ENCODE measurements at regions not wholly inside any gene's neighbourhood (a gene's known extent, or its start where the extent isn't known, plus 50 kb on each side); places are given as distances from the start of the nearest gene placed in this dataset.

- Histone ChIP-seq H3K4me1 (ENCODE audit: control insufficient read depth in 4 of 4, insufficient read depth in 4 of 4, low read length in 3 of 4) (no peaks in the 10 kb centered on the region), H3K27me3 (ENCODE audit: control insufficient read depth in 4 of 4, insufficient read depth in 4 of 4, low read length in 3 of 4) (no peaks in the 10 kb centered on the region), H3K27ac (ENCODE audit: low read depth in 1 of 2, low read length in 2 of 2) (no peak overlapping the region), H3K4me3 (ENCODE audit: low read depth in 1 of 3, low read length in 3 of 3) (no peak overlapping the region), H3K9me3 (ENCODE audit: control insufficient read depth in 4 of 4, low read length in 3 of 4) (no peaks in the 10 kb centered on the region), H3K9ac (ENCODE audit: low read depth in 1 of 2, low read length in 2 of 2) (no peak overlapping the region), H3K36me3 (ENCODE audit: control insufficient read depth in 4 of 4, insufficient read depth in 3 of 4, low read depth in 1 of 4, low read length in 3 of 4) (no peaks in the 10 kb centered on the region)
- WGBS = 87% methylated on average over 4 of the region's 4 CpGs
- TF ChIP-seq EGR1 (IDR thresholded peaks at IDR 0.05; ENCODE audit: low read depth in 2 of 2) (no peak), REST (IDR thresholded peaks at IDR 0.05) (no peak), CTCF (IDR thresholded peaks at IDR 0.05; ENCODE audit: low read depth, low read length, missing input control) (no peak)
- DNase-seq (ENCODE audit: low spot score) = no peak
Measured at GRCh38 chr2:114049280-114049679, 159.4 kb downstream of the ACTR3 start.

- no peak for DNase-seq (ENCODE audit: low spot score)
- WGBS = 72% methylated on average over 2 of the region's 2 CpGs
- Histone ChIP-seq H3K4me3 (ENCODE audit: low read depth in 1 of 3, low read length in 3 of 3) (no peak overlapping the region), H3K9ac (ENCODE audit: low read depth in 1 of 2, low read length in 2 of 2) (no peak overlapping the region), H3K9me3 (ENCODE audit: control insufficient read depth in 4 of 4, low read length in 3 of 4) (no peaks in the 10 kb centered on the region), H3K36me3 (ENCODE audit: control insufficient read depth in 4 of 4, insufficient read depth in 3 of 4, low read depth in 1 of 4, low read length in 3 of 4) (no peaks in the 10 kb centered on the region), H3K27ac (ENCODE audit: low read depth in 1 of 2, low read length in 2 of 2) (no peak overlapping the region), H3K4me1 (ENCODE audit: control insufficient read depth in 4 of 4, insufficient read depth in 4 of 4, low read length in 3 of 4) (no peaks in the 10 kb centered on the region), H3K27me3 (ENCODE audit: control insufficient read depth in 4 of 4, insufficient read depth in 4 of 4, low read length in 3 of 4) (no peaks in the 10 kb centered on the region)
- TF ChIP-seq HNF4G (IDR thresholded peaks at IDR 0.05) (no peak), HNF4A (conservative IDR thresholded peaks at IDR 0.05) (no peak), EGR1 (IDR thresholded peaks at IDR 0.05; ENCODE audit: low read depth in 2 of 2) (no peak), JUND (IDR thresholded peaks at IDR 0.05) (no peak), SP1 (IDR thresholded peaks at IDR 0.05) (no peak)
Measured at GRCh38 chr2:114049826-114050225, 159.9 kb downstream of the ACTR3 start.

GRCh38 chr2:114056294-114057143, 166.6 kb downstream of the ACTR3 start:
- DNase-seq (ENCODE audit: low spot score) = no peak
- WGBS = 81% methylated on average over 6 of the region's 6 CpGs
- H3K36me3 ChIP-seq (ENCODE audit: control insufficient read depth in 4 of 4, insufficient read depth in 3 of 4, low read depth in 1 of 4, low read length in 3 of 4) = no peaks in the 10 kb centered on the region
- no peaks in the 10 kb centered on the region for H3K9me3 ChIP-seq (ENCODE audit: control insufficient read depth in 4 of 4, low read length in 3 of 4)
- H3K4me1 ChIP-seq (ENCODE audit: control insufficient read depth in 4 of 4, insufficient read depth in 4 of 4, low read length in 3 of 4) = no peaks in the 10 kb centered on the region
- peaks cover 0 to 3% (median 0%) of the 10 kb centered on the region in 4 donors for H3K27me3 ChIP-seq (ENCODE audit: control insufficient read depth in 4 of 4, insufficient read depth in 4 of 4, low read length in 3 of 4)
- no peak overlapping the region for H3K9ac ChIP-seq (ENCODE audit: low read depth in 1 of 2, low read length in 2 of 2)
- H3K4me3 ChIP-seq (ENCODE audit: low read depth in 1 of 3, low read length in 3 of 3) = no peak overlapping the region
- H3K27ac ChIP-seq (ENCODE audit: low read depth in 1 of 2, low read length in 2 of 2) = no peak overlapping the region
- TF ChIP-seq NR2F2 (IDR thresholded peaks at IDR 0.05) (no peak), FOXA1 (IDR thresholded peaks at IDR 0.05) (no peak), EGR1 (IDR thresholded peaks at IDR 0.05; ENCODE audit: low read depth in 2 of 2) (no peak), HNF4G (IDR thresholded peaks at IDR 0.05) (no peak), SP1 (IDR thresholded peaks at IDR 0.05) (no peak), CTCF (IDR thresholded peaks at IDR 0.05; ENCODE audit: low read depth, low read length, missing input control) (no peak), TAF1 (conservative IDR thresholded peaks at IDR 0.05) (no peak), MAX (IDR thresholded peaks at IDR 0.05) (no peak), HNF4A (conservative IDR thresholded peaks at IDR 0.05) (no peak), REST (IDR thresholded peaks at IDR 0.05) (no peak), JUND (IDR thresholded peaks at IDR 0.05) (no peak), YY1 (IDR thresholded peaks at IDR 0.05) (no peak), RAD21 (IDR thresholded peaks at IDR 0.05) (no peak), ATF3 (IDR thresholded peaks at IDR 0.05) (no peak)

Data from liver (tissue), 8 donors.